ENCODE measurements at regions not wholly inside any gene's neighbourhood (a gene's known extent, or its start where the extent isn't known, plus 50 kb on each side); places are given as distances from the start of the nearest gene placed in this dataset.
"Not testable (repeated sequence)": the region's sequence is repeated elsewhere in the genome, so short reads cannot be mapped to it uniquely, and the experiment has no call there.

- no peak for DNase-seq (ENCODE audit: low spot score)
- in situ Hi-C loops (cut with HindIII; ENCODE audit: low sequenced_read_pairs), result no loop called here
These were observed 152.2 kb downstream of the LIPI start for GRCh38 chr21:14058566-14058965.

GRCh38 chr21:14057841-14058481 lies 152.8 kb downstream of the LIPI start:
- in situ Hi-C loops (cut with HindIII; ENCODE audit: low sequenced_read_pairs); DNase-seq (ENCODE audit: low spot score): not testable (repeated sequence)

- in situ Hi-C loops (cut with HindIII; ENCODE audit: low sequenced_read_pairs), result no loop called here
- no peak for DNase-seq (ENCODE audit: low spot score)
These were observed 153.4 kb downstream of the LIPI start for GRCh38 chr21:14057313-14057712.

- in situ Hi-C loops (cut with HindIII; ENCODE audit: low sequenced_read_pairs), result no loop called here
- no peak for DNase-seq (ENCODE audit: low spot score)
These were observed 154.0 kb downstream of the LIPI start for GRCh38 chr21:14056771-14057191.

GRCh38 chr21:14055746-14056515 lies 154.8 kb downstream of the LIPI start:
- in situ Hi-C loops (cut with HindIII; ENCODE audit: low sequenced_read_pairs); DNase-seq (ENCODE audit: low spot score): not testable (repeated sequence)

- in situ Hi-C loops (cut with HindIII; ENCODE audit: low sequenced_read_pairs), result no loop called here
- DNase-seq (ENCODE audit: low spot score), result no peak
These were observed 156.1 kb downstream of the LIPI start for GRCh38 chr21:14054682-14055081.

- DNase-seq (ENCODE audit: low spot score), result no peak
- in situ Hi-C loops (cut with HindIII; ENCODE audit: low sequenced_read_pairs), result no loop called here
These were observed 160.6 kb downstream of the LIPI start for GRCh38 chr21:14050121-14050520.

- no peak for DNase-seq (ENCODE audit: low spot score)
- in situ Hi-C loops (cut with HindIII; ENCODE audit: low sequenced_read_pairs), result no loop called here
These were observed 164.4 kb downstream of the LIPI start for GRCh38 chr21:14046401-14046800.

- in situ Hi-C loops (cut with HindIII; ENCODE audit: low sequenced_read_pairs), result no loop called here
- no peak for DNase-seq (ENCODE audit: low spot score)
These were observed 170.4 kb downstream of the LIPI start for GRCh38 chr21:14040386-14040785.

- DNase-seq (ENCODE audit: low spot score); in situ Hi-C loops (cut with HindIII; ENCODE audit: low sequenced_read_pairs): not testable (repeated sequence)
These were observed 182.1 kb downstream of the LIPI start for GRCh38 chr21:14028619-14029018.

- in situ Hi-C loops (cut with HindIII; ENCODE audit: low sequenced_read_pairs), result not testable (repeated sequence)
- DNase-seq (ENCODE audit: low spot score), result peak; percentile 97
These were observed 183.4 kb downstream of the LIPI start for GRCh38 chr21:14027235-14027869.

GRCh38 chr21:14020108-14020507 lies 190.6 kb downstream of the LIPI start:
- DNase-seq (ENCODE audit: low spot score); in situ Hi-C loops (cut with HindIII; ENCODE audit: low sequenced_read_pairs): not testable (repeated sequence)

- in situ Hi-C loops (cut with HindIII; ENCODE audit: low sequenced_read_pairs); DNase-seq (ENCODE audit: low spot score): not testable (repeated sequence)
These were observed 194.9 kb downstream of the LIPI start for GRCh38 chr21:14015841-14016240.

GRCh38 chr21:14013623-14014498 lies 196.9 kb downstream of the LIPI start:
- in situ Hi-C loops (cut with HindIII; ENCODE audit: low sequenced_read_pairs); DNase-seq (ENCODE audit: low spot score): not testable (repeated sequence)

- in situ Hi-C loops (cut with HindIII; ENCODE audit: low sequenced_read_pairs), result no loop called here
- no peak for DNase-seq (ENCODE audit: low spot score)
These were observed 197.6 kb downstream of the LIPI start for GRCh38 chr21:14013056-14013603.

- DNase-seq (ENCODE audit: low spot score), result no peak
- in situ Hi-C loops (cut with HindIII; ENCODE audit: low sequenced_read_pairs), result no loop called here
These were observed 198.3 kb downstream of the LIPI start for GRCh38 chr21:14012409-14012808.

GRCh38 chr21:14011751-14012150 lies 199.0 kb downstream of the LIPI start:
- in situ Hi-C loops (cut with HindIII; ENCODE audit: low sequenced_read_pairs), result not testable (repeated sequence)

GRCh38 chr21:14011149-14011548 lies 199.6 kb downstream of the LIPI start:
- DNase-seq (ENCODE audit: low spot score); in situ Hi-C loops (cut with HindIII; ENCODE audit: low sequenced_read_pairs): not testable (repeated sequence)

More at GRCh38 chr21:14011751-14012150, 199.0 kb downstream of the LIPI start:
- not testable (repeated sequence) for DNase-seq (ENCODE audit: low spot score)

- in situ Hi-C loops (cut with HindIII; ENCODE audit: low sequenced_read_pairs), result no loop called here
- DNase-seq (ENCODE audit: low spot score), result no peak
These were observed 200.0 kb downstream of the LIPI start for GRCh38 chr21:14010729-14011128.
